ENCODE measurements at regions not wholly inside any gene's neighbourhood (a gene's known extent, or its start where the extent isn't known, plus 50 kb on each side); places are given as distances from the start of the nearest gene placed in this dataset.
"Not testable (repeated sequence)": the region's sequence is repeated elsewhere in the genome, so short reads cannot be mapped to it uniquely, and the experiment has no call there.

DNA sequence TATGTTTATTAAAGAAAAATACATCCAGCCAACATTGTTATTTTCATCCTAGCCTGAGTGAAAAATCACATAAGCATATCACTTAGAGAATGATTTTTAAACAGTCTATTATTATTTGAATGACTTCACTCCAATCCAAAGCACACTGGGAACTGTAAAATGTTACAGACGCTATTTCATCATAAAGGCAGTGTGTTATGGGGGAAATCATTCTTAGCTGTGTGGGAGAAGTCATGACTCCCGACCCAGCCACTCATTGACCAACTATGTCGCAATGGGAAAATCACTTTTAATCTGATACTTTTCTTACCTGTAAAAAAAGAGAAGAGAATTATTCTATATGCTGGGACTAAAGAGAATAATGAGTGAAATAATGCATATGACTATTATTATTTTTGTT lies 653.6 kb downstream of the TTLL7 start:
- not testable (repeated sequence) for TF ChIP-seq POLR2A (IDR thresholded peaks at IDR 0.05)
- TF ChIP-seq, protein P1, sequence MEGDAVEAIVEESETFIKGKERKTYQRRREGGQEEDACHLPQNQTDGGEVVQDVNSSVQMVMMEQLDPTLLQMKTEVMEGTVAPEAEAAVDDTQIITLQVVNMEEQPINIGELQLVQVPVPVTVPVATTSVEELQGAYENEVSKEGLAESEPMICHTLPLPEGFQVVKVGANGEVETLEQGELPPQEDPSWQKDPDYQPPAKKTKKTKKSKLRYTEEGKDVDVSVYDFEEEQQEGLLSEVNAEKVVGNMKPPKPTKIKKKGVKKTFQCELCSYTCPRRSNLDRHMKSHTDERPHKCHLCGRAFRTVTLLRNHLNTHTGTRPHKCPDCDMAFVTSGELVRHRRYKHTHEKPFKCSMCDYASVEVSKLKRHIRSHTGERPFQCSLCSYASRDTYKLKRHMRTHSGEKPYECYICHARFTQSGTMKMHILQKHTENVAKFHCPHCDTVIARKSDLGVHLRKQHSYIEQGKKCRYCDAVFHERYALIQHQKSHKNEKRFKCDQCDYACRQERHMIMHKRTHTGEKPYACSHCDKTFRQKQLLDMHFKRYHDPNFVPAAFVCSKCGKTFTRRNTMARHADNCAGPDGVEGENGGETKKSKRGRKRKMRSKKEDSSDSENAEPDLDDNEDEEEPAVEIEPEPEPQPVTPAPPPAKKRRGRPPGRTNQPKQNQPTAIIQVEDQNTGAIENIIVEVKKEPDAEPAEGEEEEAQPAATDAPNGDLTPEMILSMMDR (IDR thresholded peaks at IDR 0.05): not testable (repeated sequence)

All from adrenal gland (tissue), 5 donors.